GM03348 (cell line): ENCODE measurements at regions not wholly inside any gene's neighbourhood (a gene's known extent, or its start where the extent isn't known, plus 50 kb on each side); places are given as distances from the start of the nearest gene placed in this dataset.
"Not testable (repeated sequence)": the region's sequence is repeated elsewhere in the genome, so short reads cannot be mapped to it uniquely, and the experiment has no call there.

Source experiments
- DNase-seq: peaks from one replicate; pipeline ENCODE4 v3.0.0; 2012; ENCODE audit warnings: low spot score

DNA sequence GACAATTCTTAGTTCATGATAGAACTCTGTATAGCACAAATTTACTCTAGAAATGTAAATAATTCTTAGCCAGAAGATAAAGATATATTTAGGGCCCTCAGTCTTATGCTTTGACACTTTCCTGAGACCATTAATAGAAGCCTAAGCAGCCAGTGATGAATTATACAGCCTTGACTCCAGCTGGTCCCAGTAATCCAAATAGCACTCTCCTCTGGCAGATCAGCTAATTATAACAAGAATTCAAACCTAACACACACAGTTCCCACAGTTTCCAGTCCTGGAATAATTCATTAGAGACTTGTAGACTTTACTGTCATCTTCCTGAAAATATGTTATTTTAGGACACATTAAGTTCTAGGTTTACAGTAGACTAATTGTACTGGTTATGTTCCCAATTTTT, 50.4 kb downstream of the SHOC1 start:
- DNase-seq = no peak

DNA sequence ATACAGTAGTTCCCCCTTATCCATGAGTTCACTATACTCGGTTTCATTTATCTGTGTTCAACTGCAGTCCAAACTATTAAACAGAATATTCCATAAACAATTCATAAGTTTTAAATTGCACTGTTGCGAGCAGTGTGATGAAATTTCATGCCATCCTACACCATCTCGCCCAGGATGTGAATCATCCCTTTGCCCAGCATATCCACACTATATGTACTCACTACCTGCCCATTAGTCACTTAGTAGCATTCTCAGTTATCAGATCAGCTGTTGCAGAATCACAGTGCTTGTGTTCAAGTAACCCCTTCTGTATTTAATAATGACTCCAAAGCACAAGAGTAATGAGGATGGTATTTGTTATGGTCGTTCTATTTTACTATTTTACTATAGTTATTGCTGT, 51.5 kb downstream of the SHOC1 start:
- peak; percentile 35 for DNase-seq

DNA sequence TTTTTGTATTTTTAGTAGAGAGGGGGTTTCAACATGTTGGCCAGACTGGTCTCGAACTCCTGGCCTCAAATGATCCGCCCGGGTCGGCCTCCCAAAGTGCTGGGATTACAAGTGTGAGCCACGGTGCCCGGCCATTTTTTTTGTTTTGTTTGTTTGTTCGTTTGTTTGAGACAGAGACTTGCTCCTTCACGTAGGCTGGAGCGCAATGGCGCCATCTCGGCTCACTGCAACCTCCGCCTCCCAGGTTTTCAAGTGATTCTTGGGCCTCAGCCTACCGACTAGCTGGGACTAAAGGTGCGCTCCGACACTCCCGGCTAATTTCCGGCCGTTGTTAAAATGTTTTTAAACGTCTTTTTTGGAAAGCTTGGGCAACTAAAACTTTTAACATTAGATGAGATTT, 54.0 kb downstream of the SHOC1 start:
- DNase-seq = no peak

DNA sequence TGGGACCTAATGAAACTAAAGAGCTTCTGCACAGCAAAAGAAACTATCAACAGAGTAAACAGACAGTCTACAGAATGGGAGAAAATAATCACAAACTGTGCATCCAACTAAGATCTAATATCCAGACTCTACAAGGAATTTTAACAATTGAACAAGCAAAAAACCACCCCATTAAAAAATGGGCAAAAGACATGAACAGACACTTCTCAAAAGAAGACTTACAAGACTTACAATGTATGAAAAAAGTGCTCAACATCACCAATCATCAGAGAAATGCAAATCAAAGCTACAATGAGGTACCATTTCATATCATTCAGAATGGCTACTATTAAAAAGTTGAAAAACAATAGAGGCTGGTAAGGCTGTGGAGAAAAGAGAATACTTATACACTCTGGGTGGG, 58.0 kb downstream of the SHOC1 start:
- no peak for DNase-seq

DNA sequence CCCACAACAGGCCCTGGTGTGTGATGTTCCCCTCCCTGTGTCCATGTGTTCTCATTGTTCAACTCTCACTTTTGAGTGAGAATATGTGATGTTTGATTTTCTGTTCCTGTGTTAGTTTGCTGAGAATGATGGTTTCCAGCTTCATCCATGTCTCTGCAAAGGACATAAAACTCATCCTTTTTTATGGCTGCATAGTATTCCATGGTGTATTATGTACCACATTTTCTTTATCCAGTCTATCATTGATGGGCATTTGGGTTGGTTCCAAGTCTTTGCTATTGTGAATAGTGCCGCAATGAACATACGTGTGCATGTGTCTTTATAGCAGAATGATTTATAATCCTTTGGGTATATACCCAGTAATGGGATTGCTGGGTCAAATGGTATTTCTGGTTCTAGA, 59.4 kb downstream of the SHOC1 start:
- DNase-seq = not testable (repeated sequence)

DNA sequence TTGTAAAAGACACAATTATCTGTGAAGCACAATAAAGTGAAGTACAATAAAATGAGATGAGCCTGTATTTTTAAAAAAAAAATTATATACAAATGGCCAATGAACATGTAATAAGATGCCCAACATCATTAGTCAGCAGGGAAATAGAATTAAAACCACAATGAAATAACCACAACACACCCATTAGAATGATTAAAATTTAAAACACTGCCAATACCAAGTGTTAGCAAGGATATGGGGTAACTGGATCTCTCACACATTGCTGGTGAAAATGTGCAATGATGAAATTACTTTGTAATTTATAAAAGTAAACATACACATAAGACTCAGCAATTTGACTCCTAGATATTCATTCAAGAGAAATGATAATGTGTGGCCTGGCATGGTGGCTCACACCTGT, 62.8 kb downstream of the SHOC1 start:
- no peak for DNase-seq

DNA sequence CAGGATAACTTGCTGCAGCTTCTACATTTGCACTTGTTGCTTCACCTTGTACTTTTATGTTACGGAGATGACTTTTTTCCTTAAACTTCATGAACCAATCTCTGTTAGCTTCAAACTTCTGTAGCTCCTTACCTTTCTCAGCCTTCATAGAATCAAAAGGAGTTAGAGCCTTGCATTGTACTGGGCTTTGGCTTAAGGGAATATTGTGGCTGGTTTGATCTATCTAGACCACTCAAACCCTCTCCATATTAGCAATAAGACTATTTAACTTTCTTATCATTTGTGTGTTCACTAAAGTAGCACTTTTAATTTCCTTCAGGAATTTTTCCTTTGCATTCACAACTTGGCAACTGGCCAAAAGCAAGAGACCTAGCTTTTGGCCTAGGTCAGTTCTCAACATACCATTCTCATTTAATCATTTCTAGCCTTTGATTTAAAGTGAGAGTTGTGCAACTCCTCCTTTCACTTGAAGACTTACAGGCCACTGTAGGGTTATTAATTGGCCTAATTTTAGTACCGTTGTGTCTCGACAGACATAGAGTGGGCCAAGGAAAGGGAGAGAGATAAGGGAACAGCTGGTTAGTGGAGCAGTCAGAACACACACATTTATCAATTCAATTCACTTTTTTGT, 63.7 kb downstream of the SHOC1 start:
- DNase-seq = no peak

DNA sequence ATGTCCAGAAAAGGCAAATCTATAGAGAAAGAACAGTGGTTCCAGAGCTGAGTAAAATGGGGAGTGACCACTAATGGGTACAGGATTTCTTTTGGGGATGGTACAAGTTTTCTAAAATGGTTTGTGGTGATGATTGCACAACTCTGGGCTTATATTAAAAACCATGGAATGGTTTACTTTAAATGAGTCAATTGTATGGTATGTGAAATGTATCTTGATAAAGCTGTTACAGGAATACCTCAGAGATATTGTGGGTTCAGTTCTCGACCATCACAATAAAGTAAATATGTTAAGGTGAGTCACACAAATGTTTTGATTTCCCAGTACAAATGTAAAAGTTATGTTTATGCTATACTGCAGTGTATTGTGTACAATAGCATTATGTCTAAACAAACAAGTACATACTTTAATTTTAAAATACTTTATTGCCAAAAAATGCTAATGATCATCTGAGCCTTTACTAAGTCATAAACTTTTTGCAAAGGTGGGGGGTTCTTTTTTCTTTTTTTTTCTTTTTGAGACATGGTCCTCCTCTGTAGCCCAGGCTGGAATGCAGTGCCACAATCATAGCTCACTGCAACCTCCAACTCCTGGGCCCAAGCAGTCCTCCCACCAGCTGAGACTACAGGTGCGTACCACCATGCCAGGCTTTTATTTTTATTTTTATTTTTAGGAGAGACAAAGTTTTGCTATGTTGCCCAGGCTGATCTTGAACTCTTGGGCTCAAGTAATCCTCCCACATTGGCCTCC, 65.9 kb downstream of the SHOC1 start:
- DNase-seq = peak; percentile 42

DNA sequence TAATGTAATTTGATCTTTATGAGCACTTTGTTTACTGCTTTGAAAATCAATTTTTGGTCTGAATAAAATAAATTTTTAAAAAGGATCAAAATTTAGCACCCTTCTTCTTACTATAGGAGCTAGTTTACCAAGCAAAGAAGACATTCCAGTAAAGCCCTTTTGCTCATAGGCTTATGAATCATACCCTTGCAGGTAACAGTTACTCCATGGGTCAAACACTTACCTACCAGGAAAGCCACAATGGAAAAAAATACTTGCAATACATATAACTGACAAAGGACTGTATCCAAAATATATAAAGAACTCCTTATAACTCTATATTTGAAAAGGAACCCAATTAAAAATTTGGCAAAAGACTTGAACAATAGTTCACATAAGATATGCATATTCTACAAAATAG, 66.6 kb downstream of the SHOC1 start:
- DNase-seq = no peak

DNA sequence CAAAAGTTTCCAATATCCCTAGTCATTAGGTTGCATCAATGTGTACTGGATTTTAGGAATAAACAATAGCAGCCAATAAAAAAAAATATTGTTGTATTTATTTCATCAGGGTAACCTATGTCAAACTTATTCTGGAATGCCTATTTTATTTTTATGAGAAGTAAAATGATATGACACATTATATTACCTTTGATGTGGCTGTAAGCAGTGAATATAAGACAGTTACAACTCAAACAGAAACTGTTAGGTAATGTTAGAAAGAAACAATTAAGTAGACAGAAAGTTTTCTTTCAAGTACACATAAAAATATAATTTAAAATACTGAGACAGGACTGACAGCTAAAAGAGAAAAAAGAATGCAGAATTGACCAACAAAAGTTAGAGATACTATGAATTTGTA, 65.5 kb downstream of the GNG10 start:
- no peak for DNase-seq

DNA sequence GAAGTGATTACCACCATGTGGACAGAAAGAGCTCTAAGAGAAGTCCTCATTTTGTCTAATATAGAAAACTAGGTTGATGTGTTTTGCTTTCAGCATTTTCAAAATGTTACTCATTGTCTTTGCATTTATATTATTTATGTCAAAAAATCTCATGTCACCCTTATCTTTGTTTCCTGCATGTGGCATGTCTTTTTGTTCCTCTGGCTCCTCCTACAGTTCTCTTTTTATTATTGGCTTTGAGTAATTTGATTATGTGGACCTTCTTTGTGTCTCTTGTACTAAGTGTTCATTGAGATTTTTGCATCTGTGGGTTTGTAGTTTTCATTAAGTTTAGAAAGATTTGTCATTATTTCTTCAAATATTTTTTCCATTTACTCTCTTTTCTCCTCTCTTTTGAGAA, 58.8 kb downstream of the GNG10 start:
- no peak for DNase-seq
